Right forelimb (tissue), 1 donor: ENCODE measurements at regions not wholly inside any gene's neighbourhood (a gene's known extent, or its start where the extent isn't known, plus 50 kb on each side); places are given as distances from the start of the nearest gene placed in this dataset.

Experiments
- DNase-seq: peaks from one replicate; pipeline ENCODE4 v3.0.0-alpha.2; 2018

- DNase-seq = no peak
These were observed 160.3 kb downstream of the OR13H1 start for GRCh38 chrX:131704136-131704695.

GRCh38 chrX:131709553-131709952 lies 165.7 kb downstream of the OR13H1 start:
- DNase-seq = no peak

GRCh38 chrX:131711478-131711867 lies 167.6 kb downstream of the OR13H1 start:
- DNase-seq = no peak

GRCh38 chrX:131723646-131724045 lies 179.8 kb downstream of the OR13H1 start:
- DNase-seq = no peak

GRCh38 chrX:131724292-131724691 lies 180.4 kb downstream of the OR13H1 start:
- DNase-seq = no peak

GRCh38 chrX:131725001-131725654 lies 181.3 kb downstream of the OR13H1 start:
- no peak for DNase-seq

GRCh38 chrX:131727778-131728177 lies 183.9 kb downstream of the OR13H1 start:
- DNase-seq = no peak

- no peak for DNase-seq
These were observed 184.6 kb downstream of the OR13H1 start for GRCh38 chrX:131728295-131729145.

GRCh38 chrX:131729295-131729694 lies 185.4 kb downstream of the OR13H1 start:
- no peak for DNase-seq

- no peak for DNase-seq
These were observed 190.7 kb downstream of the OR13H1 start for GRCh38 chrX:131734621-131735020.

- no peak for DNase-seq
These were observed 191.3 kb downstream of the OR13H1 start for GRCh38 chrX:131735127-131735526.

- DNase-seq = no peak
These were observed 195.9 kb downstream of the OR13H1 start for GRCh38 chrX:131739823-131740222.

GRCh38 chrX:131741103-131741581 lies 197.3 kb downstream of the OR13H1 start:
- DNase-seq = no peak

- DNase-seq = no peak
These were observed 202.1 kb downstream of the OR13H1 start for GRCh38 chrX:131745942-131746489.

- no peak for DNase-seq
These were observed 202.7 kb downstream of the OR13H1 start for GRCh38 chrX:131746491-131746968.

- no peak for DNase-seq
These were observed 203.3 kb downstream of the OR13H1 start for GRCh38 chrX:131747173-131747572.

GRCh38 chrX:131752493-131753198 lies 208.8 kb downstream of the OR13H1 start:
- no peak for DNase-seq

- DNase-seq = no peak
These were observed 218.9 kb downstream of the OR13H1 start for GRCh38 chrX:131762802-131763234.

- no peak for DNase-seq
These were observed 219.8 kb downstream of the OR13H1 start for GRCh38 chrX:131763674-131764073.

- no peak for DNase-seq
These were observed 220.3 kb downstream of the OR13H1 start for GRCh38 chrX:131764216-131764615.

- no peak for DNase-seq
These were observed 234.7 kb downstream of the OR13H1 start for GRCh38 chrX:131778269-131779218.
